ENCODE measurements at regions not wholly inside any gene's neighbourhood (a gene's known extent, or its start where the extent isn't known, plus 50 kb on each side); places are given as distances from the start of the nearest gene placed in this dataset.

GRCh38 chr10:111558211-111558610 lies 481.4 kb downstream of the ADRA2A start:
- TF ChIP-seq CTCF (IDR thresholded peaks at IDR 0.05) (no peak), POLR2A (IDR thresholded peaks at IDR 0.05) (no peak), EP300 (IDR thresholded peaks at IDR 0.05) (no peak), POLR2AphosphoS5 (IDR thresholded peaks at IDR 0.05) (no peak)

Data from upper lobe of left lung (tissue), 4 donors.